Chondrocyte (in vitro differentiated cells): ENCODE measurements at regions not wholly inside any gene's neighbourhood (a gene's known extent, or its start where the extent isn't known, plus 50 kb on each side); places are given as distances from the start of the nearest gene placed in this dataset.
"Not testable (repeated sequence)": the region's sequence is repeated elsewhere in the genome, so short reads cannot be mapped to it uniquely, and the experiment has no call there.

Experiments used
- DNase-seq: peaks from one replicate; pipeline ENCODE4 v3.0.0; 2021; ENCODE audit warnings: mixed read lengths, low spot score
- H3K27ac Mint-ChIP-seq: one replicate; pipeline ENCODE4 v1.8.0; 2021; ENCODE audit warnings: mild to moderate bottlenecking, moderate library complexity, mixed read lengths; ENCODE audit not compliant: unreplicated experiment
- H3K27me3 Mint-ChIP-seq: 2 replicates; pipeline ENCODE4 v1.8.0; 2021; ENCODE audit warnings: low read depth, mixed read lengths
- H3K36me3 Mint-ChIP-seq: 2 replicates; pipeline ENCODE4 v1.8.0; 2021; ENCODE audit warnings: low read depth, mixed read lengths
- H3K4me1 Mint-ChIP-seq: 2 replicates; pipeline ENCODE4 v1.8.0; 2021; ENCODE audit warnings: low read depth, mild to moderate bottlenecking, mixed read lengths
- H3K4me3 Mint-ChIP-seq: one replicate; pipeline ENCODE4 v1.8.0; 2021; ENCODE audit warnings: mild to moderate bottlenecking, moderate library complexity, mixed read lengths; ENCODE audit not compliant: unreplicated experiment
- H3K9me3 Mint-ChIP-seq: 2 replicates; pipeline ENCODE4 v1.8.0; 2021; ENCODE audit warnings: low read depth, mixed read lengths
- CTCF ChIP-seq: fragments of 200-600 bp; sonication (generic); IDR thresholded peaks from 2 replicates; pipeline ENCODE4 v1.5.0; 2021; ENCODE audit warnings: antibody characterized with exemption, mild to moderate bottlenecking, moderate library complexity

- TF ChIP-seq CTCF: no peak
- Mint-ChIP-seq H3K9me3 (no peaks in the 10 kb centered on the region), H3K4me3 (no peak overlapping the region), H3K36me3 (no peaks in the 10 kb centered on the region), H3K27ac (peak overlapping the region; percentile 9), H3K4me1 (peaks cover 43% of the 10 kb centered on the region), H3K27me3 (no peaks in the 10 kb centered on the region)
- no peak for DNase-seq
Observed at GRCh38 chr2:65577654-65578053, 145.3 kb upstream of the SPRED2 start.

GRCh38 chr2:65576861-65577601 is 144.6 kb upstream of the SPRED2 start:
- Mint-ChIP-seq H3K27ac (peak overlapping the region; percentile 96), H3K9me3 (no peaks in the 10 kb centered on the region), H3K4me1 (peaks cover 43% of the 10 kb centered on the region), H3K27me3 (no peaks in the 10 kb centered on the region), H3K4me3 (peak overlapping the region; percentile 35), H3K36me3 (no peaks in the 10 kb centered on the region)
- no peak for TF ChIP-seq CTCF
- no peak for DNase-seq

GRCh38 chr2:65576278-65576677 is 143.9 kb upstream of the SPRED2 start:
- no peak overlapping the region for H3K4me3 Mint-ChIP-seq
- no peaks in the 10 kb centered on the region for H3K27me3 Mint-ChIP-seq
- no peak for DNase-seq
- H3K4me1 Mint-ChIP-seq: peaks cover 43% of the 10 kb centered on the region
- peak overlapping the region; percentile 96 for H3K27ac Mint-ChIP-seq
- H3K36me3 Mint-ChIP-seq: no peaks in the 10 kb centered on the region
- TF ChIP-seq CTCF: no peak
- no peaks in the 10 kb centered on the region for H3K9me3 Mint-ChIP-seq

- H3K4me3 Mint-ChIP-seq: no peak overlapping the region
- no peaks in the 10 kb centered on the region for H3K36me3 Mint-ChIP-seq
- no peaks in the 10 kb centered on the region for H3K27me3 Mint-ChIP-seq
- H3K27ac Mint-ChIP-seq: peak overlapping the region; percentile 74
- no peak for TF ChIP-seq CTCF
- no peak for DNase-seq
- peaks cover 43% of the 10 kb centered on the region for H3K4me1 Mint-ChIP-seq
- no peaks in the 10 kb centered on the region for H3K9me3 Mint-ChIP-seq
Observed at GRCh38 chr2:65574993-65575392, 142.6 kb upstream of the SPRED2 start.

GRCh38 chr2:65568656-65569440 is 136.4 kb upstream of the SPRED2 start:
- H3K9me3 Mint-ChIP-seq, H3K4me3 Mint-ChIP-seq, H3K36me3 Mint-ChIP-seq, H3K27me3 Mint-ChIP-seq, H3K27ac Mint-ChIP-seq, DNase-seq: not testable (repeated sequence)
- H3K4me1 Mint-ChIP-seq: peaks cover 26% of the 10 kb centered on the region
